Neural cell (in vitro differentiated cells): ENCODE measurements at regions not wholly inside any gene's neighbourhood (a gene's known extent, or its start where the extent isn't known, plus 50 kb on each side); places are given as distances from the start of the nearest gene placed in this dataset.

Source experiments
- H2AFZ ChIP-seq: fragments of 200-600, 300-800 bp; sonication (generic), shearing (Covaris generic); 2 replicates; pipeline ENCODE4 v1.6.0; 2014; ENCODE audit warnings: low read depth, mild to moderate bottlenecking, antibody characterized with exemption, low read length, moderate library complexity
- H3F3A ChIP-seq: fragments of 200-600 bp; shearing (Covaris generic); 2 replicates; pipeline ENCODE4 v1.6.1; 2016; ENCODE audit warnings: mild to moderate bottlenecking, moderate library complexity, mixed read lengths, antibody characterized with exemption, low read length; ENCODE audit not compliant: insufficient read depth, poor library complexity, severe bottlenecking
- H3K27ac ChIP-seq: fragments of 200-600, 300-800 bp; sonication (generic), shearing (Covaris generic); 2 replicates; pipeline ENCODE4 v1.5.1; 2014; ENCODE audit warnings: mild to moderate bottlenecking, low read length, moderate library complexity
- H3K27me3 ChIP-seq: fragments of 300-800, 200-600 bp; sonication (generic), shearing (Covaris generic); 2 replicates; pipeline ENCODE4 v1.6.0; 2014; ENCODE audit warnings: mild to moderate bottlenecking, low read depth, low read length, moderate library complexity; ENCODE audit not compliant: insufficient read depth
- H3K36me3 ChIP-seq: fragments of 300-800, 200-600 bp; sonication (generic), shearing (Covaris generic); 2 replicates; pipeline ENCODE4 v1.5.1; 2014; ENCODE audit warnings: mild to moderate bottlenecking, antibody characterized with exemption, low read length, moderate library complexity; ENCODE audit not compliant: insufficient read depth
- H3K4me2 ChIP-seq: fragments of 300-800, 200-600 bp; sonication (generic), shearing (Covaris generic); 2 replicates; pipeline ENCODE4 v1.6.0; 2014; ENCODE audit warnings: mild to moderate bottlenecking, low read length
- H3K4me3 ChIP-seq: fragments of 300-800, 200-600 bp; sonication (generic), shearing (Covaris generic); 2 replicates; pipeline ENCODE4 v1.5.1; 2014; ENCODE audit warnings: mild to moderate bottlenecking, low read length, moderate library complexity
- H3K79me2 ChIP-seq: fragments of 200-600 bp; shearing (Covaris generic); replicated peaks from 2 replicates; pipeline ENCODE4 v1.6.0; 2014; ENCODE audit warnings: mild to moderate bottlenecking, low read length, moderate library complexity; ENCODE audit not compliant: insufficient read depth
- H3K9ac ChIP-seq: fragments of 300-800, 200-600 bp; sonication (generic), shearing (Covaris generic); 2 replicates; pipeline ENCODE4 v1.6.1; 2016; ENCODE audit warnings: mild to moderate bottlenecking, low read length, mixed read lengths
- H3K9me2 ChIP-seq: fragments of 200-600 bp; shearing (Covaris generic); 2 replicates; pipeline ENCODE4 v1.6.1; 2016; ENCODE audit warnings: mild to moderate bottlenecking, low read length, mixed read lengths; ENCODE audit not compliant: insufficient read depth
- H3K9me3 ChIP-seq: fragments of 200-600, 300-800 bp; sonication (generic), shearing (Covaris generic); 2 replicates; pipeline ENCODE4 v1.6.1; 2016; ENCODE audit warnings: mild to moderate bottlenecking, mixed run types, low read length, moderate library complexity, mixed read lengths
- H4K20me1 ChIP-seq: fragments of 200-600 bp; shearing (Covaris generic); 2 replicates; pipeline ENCODE4 v1.6.1; 2016; ENCODE audit warnings: mild to moderate bottlenecking, mixed run types; ENCODE audit not compliant: insufficient read depth
- EP300 ChIP-seq: fragments of 450-650 bp; conservative IDR thresholded peaks from 2 replicates; pipeline ENCODE4 v1.6.1; 2014; ENCODE audit warnings: antibody characterized with exemption, mild to moderate bottlenecking, moderate library complexity; ENCODE audit not compliant: poor library complexity, severe bottlenecking
- EZH2 ChIP-seq: fragments of 200-600, 300-800 bp; shearing (Covaris generic), sonication (generic); IDR thresholded peaks from 2 replicates; pipeline ENCODE4 v1.6.1; 2014; ENCODE audit warnings: antibody characterized with exemption, low read length, borderline replicate concordance, mild to moderate bottlenecking; ENCODE audit not compliant: insufficient read depth, poor library complexity, severe bottlenecking
- MXI1 ChIP-seq: fragments of 450-650 bp; conservative IDR thresholded peaks from 2 replicates; pipeline ENCODE4 v1.6.1; 2014; ENCODE audit warnings: antibody characterized with exemption, mild to moderate bottlenecking; ENCODE audit not compliant: poor library complexity, severe bottlenecking
- POLR2AphosphoS5 ChIP-seq: IDR thresholded peaks from 2 replicates; pipeline ENCODE4 v1.6.1; 2012
- RAD21 ChIP-seq: fragments of 450-650 bp; conservative IDR thresholded peaks from 2 replicates; pipeline ENCODE4 v1.6.1; 2014; ENCODE audit warnings: antibody characterized with exemption, mild to moderate bottlenecking, moderate library complexity
- REST ChIP-seq: IDR thresholded peaks from 2 replicates; pipeline ENCODE4 v1.6.1; 2012; ENCODE audit warnings: borderline replicate concordance
- SMC3 ChIP-seq: fragments of 450-650 bp; conservative IDR thresholded peaks from 2 replicates; pipeline ENCODE4 v1.6.1; 2014; ENCODE audit warnings: antibody characterized with exemption, mild to moderate bottlenecking, moderate library complexity; ENCODE audit not compliant: poor library complexity
- TAF1 ChIP-seq: IDR thresholded peaks from 2 replicates; pipeline ENCODE4 v1.6.1; 2012; ENCODE audit warnings: low read depth
- TF ChIP-seq, protein P1 (sequence below): fragments of 450-650 bp; IDR thresholded peaks from 2 replicates; pipeline ENCODE4 v1.5.1; 2014; ENCODE audit warnings: antibody characterized with exemption, mild to moderate bottlenecking, moderate library complexity; ENCODE audit not compliant: poor library complexity, severe bottlenecking

DNA sequence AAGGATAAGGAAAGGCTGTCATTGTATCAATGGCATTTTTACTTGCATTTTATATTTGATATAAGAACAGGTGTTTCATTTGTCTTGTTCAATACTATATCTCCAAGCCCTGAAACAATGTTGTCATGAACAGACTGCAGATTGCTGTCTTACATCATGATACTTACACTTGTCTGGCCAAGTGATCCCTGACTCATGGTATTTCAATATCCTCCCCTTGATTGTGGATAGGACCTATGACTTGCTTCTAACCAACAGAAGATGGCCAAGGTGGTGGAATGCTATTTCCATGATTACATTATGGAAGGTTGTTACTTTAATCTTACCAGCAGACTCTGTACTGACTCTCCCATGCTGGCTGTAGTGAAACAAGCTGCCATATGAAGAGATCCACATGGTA, 471.1 kb downstream of the CCDC85A start:
- H2AFZ ChIP-seq = no peak overlapping the region
- H3K4me3 ChIP-seq = no peak overlapping the region
- no peaks in the 10 kb centered on the region for H3K27me3 ChIP-seq
- H3K4me2 ChIP-seq = no peak overlapping the region
- no peak for TF ChIP-seq EZH2
- no peak for TF ChIP-seq REST
- TF ChIP-seq TAF1 = no peak
- TF ChIP-seq MXI1 = no peak
- no peak for TF ChIP-seq RAD21
- no peaks in the 10 kb centered on the region for H3K36me3 ChIP-seq
- no peak overlapping the region for H3K9ac ChIP-seq
- no peak overlapping the region for H3K27ac ChIP-seq
- H3F3A ChIP-seq = no peaks in the 10 kb centered on the region
- H3K9me3 ChIP-seq = no peaks in the 10 kb centered on the region
- no peaks in the 10 kb centered on the region for H4K20me1 ChIP-seq
- H3K79me2 ChIP-seq = no peaks in the 10 kb centered on the region
- no peaks in the 10 kb centered on the region for H3K9me2 ChIP-seq

DNA sequence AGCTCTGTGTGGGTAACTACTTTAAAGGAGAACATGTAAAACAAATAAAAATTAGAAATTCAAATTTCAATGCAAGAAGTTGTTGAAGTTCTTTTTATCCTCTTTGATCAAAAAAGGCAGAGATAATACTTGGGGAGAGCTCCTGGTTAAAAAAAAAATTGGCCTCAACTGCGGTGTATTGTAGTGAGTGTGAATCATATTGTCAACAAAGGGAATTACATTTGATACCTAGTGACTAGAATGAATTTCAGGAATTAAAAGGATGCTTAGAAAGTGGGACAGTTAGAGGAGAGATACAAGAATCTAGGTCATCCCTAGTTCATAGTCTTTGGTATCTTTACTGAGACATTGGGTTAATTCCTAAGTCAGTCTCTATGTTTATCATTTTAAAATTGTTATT, 473.0 kb downstream of the CCDC85A start:
- Histone ChIP-seq H3F3A (no peaks in the 10 kb centered on the region), H3K4me3 (no peak overlapping the region), H3K9ac (no peak overlapping the region), H4K20me1 (no peaks in the 10 kb centered on the region), H3K9me3 (no peaks in the 10 kb centered on the region), H3K9me2 (no peaks in the 10 kb centered on the region), H3K27ac (no peak overlapping the region), H3K79me2 (no peaks in the 10 kb centered on the region), H2AFZ (no peak overlapping the region), H3K27me3 (no peaks in the 10 kb centered on the region), H3K4me2 (no peak overlapping the region), H3K36me3 (no peaks in the 10 kb centered on the region)
- TF ChIP-seq RAD21 = no peak
- TF ChIP-seq POLR2AphosphoS5 = no peak
- TF ChIP-seq, protein P1, sequence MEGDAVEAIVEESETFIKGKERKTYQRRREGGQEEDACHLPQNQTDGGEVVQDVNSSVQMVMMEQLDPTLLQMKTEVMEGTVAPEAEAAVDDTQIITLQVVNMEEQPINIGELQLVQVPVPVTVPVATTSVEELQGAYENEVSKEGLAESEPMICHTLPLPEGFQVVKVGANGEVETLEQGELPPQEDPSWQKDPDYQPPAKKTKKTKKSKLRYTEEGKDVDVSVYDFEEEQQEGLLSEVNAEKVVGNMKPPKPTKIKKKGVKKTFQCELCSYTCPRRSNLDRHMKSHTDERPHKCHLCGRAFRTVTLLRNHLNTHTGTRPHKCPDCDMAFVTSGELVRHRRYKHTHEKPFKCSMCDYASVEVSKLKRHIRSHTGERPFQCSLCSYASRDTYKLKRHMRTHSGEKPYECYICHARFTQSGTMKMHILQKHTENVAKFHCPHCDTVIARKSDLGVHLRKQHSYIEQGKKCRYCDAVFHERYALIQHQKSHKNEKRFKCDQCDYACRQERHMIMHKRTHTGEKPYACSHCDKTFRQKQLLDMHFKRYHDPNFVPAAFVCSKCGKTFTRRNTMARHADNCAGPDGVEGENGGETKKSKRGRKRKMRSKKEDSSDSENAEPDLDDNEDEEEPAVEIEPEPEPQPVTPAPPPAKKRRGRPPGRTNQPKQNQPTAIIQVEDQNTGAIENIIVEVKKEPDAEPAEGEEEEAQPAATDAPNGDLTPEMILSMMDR = no peak
- TF ChIP-seq REST = no peak
- no peak for TF ChIP-seq SMC3
- no peak for TF ChIP-seq MXI1
- TF ChIP-seq EZH2 = no peak
- no peak for TF ChIP-seq TAF1
- TF ChIP-seq EP300 = no peak
